ENCODE measurements at regions not wholly inside any gene's neighbourhood (a gene's known extent, or its start where the extent isn't known, plus 50 kb on each side); places are given as distances from the start of the nearest gene placed in this dataset.

DNA sequence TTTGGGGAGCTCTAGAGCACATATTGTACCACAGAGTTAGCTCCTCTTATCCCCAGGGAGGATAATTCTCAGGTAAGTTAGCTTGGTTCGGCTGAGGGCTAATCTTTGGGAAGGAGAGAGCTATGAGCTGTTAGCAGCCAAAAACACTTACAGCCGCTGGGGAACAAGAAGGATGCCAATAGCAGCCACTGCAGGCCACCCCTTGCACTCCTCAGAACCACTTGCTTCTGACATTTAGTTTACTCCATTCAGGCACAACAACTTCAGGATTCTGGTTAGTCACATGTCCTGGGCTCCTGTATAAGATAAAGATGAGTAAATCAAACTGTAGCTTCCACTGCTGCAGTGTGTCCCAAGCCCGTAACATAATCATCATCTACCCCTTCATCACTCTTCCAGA, 212.6 kb upstream of the ADGRL2 start:
- intact Hi-C loops (cut with micrococcal nuclease): no loop called here
- ATAC-seq (peak; percentile 37), DNase-seq (no peak)

DNA sequence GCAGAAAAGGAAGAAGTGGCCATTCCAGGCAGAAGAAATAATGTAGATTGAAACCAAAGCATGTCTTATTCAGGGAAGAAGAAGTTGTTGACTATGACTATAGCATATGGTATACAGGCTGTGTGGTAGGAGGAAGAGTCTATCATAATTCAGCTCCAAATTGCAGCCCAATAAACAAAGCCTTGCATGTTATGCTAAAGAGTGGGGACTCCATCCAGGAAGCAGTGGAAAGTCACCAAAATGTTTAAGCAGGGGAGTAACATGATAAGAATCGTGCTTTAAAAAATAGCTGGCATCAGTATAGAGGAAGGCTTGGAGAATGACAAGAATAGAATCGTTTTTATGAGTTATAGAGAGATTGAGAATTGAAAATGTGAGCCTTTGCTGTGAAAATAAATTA, 213.3 kb upstream of the ADGRL2 start:
- intact Hi-C loops (cut with micrococcal nuclease): no loop called here
- ATAC-seq: no peak
- no peak for DNase-seq

DNA sequence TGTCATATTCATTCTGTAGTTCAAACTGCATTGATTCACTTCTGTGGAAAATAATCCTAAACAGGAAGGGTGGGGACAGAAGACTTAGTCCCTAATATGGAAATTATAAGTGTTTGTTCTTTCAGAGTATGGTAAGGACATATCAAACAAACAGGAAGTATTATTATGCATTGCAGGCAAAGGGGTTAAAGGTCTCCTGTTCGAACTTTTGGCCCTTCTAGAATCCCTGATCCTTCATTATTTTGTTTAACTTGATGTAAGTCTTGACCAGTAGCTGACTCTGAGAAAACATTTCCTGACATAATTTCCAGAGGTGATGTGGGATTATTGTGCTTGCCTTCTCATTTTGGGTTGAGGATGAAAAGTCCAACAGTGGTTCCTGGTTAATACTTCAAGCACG, 215.4 kb upstream of the ADGRL2 start:
- DNase-seq: no peak
- no peak for ATAC-seq
- intact Hi-C loops (cut with micrococcal nuclease): no loop called here

DNA sequence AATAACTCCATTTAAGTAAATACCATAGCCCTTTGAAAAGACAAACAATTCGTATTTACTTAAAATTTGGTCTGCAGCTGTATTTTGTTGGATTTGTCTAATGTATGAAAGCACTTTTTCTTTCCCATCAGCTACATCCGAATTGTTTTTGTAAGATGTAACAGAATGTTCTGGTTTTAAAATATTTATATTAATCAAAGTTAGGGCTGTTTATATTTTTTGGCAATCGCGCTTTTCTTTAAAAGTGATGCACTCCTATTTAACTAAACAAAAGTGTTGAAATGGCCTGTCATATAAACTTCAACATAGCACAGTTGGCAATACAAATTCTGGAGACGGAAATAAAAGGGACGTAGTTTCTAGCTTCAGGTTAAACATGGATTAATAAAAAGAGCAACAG, 216.3 kb upstream of the ADGRL2 start:
- ATAC-seq: no peak
- no peak for DNase-seq
- intact Hi-C loops (cut with micrococcal nuclease): no loop called here

DNA sequence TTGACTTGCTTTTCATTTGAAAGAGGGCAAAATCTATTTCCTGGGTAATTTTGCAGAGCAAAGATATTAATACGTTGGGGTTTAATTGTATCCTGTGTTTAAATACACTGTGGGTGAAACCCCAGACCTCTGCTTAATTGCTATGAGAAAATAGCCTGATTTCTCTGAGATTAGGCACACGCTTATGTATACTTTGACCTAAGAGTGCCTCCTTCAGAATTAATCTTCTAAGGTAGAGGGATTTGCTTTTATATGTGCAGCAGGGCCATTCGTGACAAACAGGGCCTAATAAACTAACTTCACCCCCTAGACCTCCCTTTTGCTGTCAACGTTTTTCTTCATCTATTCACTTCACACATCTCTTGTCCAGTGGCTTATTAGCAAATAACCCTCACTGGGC, 216.9 kb upstream of the ADGRL2 start:
- DNase-seq (no peak), ATAC-seq (no peak)
- intact Hi-C loops (cut with micrococcal nuclease): no loop called here

DNA sequence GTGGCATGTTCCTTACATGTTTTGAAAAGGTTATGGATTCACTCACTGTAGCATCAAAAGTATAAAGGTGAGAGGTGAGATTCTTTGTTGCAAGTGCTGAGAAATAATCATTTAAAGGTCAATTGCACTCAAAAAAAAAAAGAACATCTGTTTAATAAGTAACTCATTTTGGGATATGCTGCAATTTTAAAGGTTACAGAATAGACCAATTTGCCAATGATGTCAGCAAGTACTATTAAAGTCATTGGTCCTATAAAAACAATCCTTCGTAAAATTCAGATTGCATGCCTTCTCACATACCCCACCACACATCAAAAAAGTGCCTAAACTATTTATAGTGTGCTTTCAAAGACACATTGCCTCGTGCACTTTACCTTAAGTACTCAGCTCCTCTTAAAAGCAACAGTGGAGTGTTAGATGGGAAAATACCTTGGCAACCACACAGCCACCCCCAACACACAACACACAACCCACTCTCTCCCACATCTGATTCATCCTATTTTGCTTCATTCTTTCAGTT, 218.2 kb upstream of the ADGRL2 start:
- intact Hi-C loops (cut with micrococcal nuclease): no loop called here
- ATAC-seq (no peak), DNase-seq (no peak)

DNA sequence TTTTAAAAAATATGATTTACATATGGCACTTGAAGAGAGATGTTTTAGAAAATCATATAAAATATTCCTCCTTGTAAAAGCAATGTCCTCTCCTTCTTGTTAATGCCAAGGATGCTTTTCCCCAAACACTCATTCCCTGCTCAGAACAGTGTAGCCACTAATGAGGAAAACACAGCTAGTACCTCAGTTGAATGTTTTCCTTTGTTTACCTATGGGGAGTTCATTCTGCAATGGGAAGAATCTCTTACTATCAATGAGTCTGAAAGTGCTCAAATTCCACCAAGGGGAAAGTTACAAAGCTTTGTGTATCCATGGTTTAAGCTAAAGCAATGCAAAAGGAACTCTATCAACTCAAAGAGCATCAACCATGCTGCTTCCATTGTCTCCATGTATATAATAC, 221.9 kb upstream of the ADGRL2 start:
- DNase-seq (no peak), ATAC-seq (no peak)
- intact Hi-C loops (cut with micrococcal nuclease): no loop called here

DNA sequence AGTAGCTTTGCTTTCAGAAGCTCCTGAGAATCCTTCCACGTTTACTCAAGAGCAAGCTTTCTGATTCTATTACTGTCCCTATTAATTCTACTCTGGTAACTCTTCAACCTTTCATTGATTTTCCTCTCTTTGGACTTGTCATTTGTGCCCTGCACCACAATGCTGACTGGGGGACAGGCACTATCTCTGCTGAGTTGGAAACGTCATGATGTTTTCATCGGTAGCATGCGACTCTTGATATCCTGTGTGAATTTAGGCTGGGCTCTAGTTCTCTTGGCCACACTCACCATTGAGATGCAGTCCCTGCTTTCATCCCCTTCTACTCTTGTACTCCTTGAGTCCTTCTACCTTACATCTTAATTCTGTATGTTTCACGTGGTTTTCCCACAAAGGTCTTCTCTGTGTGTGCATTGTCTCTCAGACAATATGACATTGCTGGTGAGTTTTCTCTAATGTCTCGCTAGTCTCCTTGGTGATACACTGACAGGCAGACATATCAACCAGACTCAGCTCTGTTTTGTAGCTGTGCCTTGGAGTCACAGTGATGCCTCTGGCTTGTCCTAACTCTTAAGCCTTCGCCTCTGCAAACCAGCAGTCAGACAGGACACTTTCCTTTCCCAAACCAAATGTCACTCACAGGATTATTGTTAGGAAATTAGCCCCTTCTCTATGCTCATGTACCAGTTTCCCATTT, 223.6 kb upstream of the ADGRL2 start:
- DNase-seq (no peak), ATAC-seq (peak; percentile 60)
- intact Hi-C loops (cut with micrococcal nuclease): no loop called here

DNA sequence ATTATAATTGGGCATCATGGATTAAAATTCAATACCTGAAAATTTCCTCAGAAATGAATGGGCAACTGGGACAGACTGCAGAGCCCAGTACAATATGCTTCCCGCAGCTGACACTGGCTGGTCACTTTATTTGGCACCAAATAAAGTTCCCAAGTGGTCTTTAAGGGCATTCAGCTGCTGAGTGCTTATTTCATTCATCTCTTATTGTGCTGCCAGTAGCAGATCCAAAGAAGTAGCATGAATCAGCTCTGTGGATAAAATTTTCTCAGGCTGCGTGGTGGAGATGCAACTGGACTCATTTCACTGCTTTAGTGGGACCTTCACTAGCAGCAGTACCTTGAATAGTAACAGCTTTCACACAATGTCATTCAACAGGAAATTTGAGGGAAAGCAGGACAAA, 226.3 kb upstream of the ADGRL2 start:
- ATAC-seq: peak; percentile 81
- intact Hi-C loops (cut with micrococcal nuclease): no loop called here
- DNase-seq: no peak

DNA sequence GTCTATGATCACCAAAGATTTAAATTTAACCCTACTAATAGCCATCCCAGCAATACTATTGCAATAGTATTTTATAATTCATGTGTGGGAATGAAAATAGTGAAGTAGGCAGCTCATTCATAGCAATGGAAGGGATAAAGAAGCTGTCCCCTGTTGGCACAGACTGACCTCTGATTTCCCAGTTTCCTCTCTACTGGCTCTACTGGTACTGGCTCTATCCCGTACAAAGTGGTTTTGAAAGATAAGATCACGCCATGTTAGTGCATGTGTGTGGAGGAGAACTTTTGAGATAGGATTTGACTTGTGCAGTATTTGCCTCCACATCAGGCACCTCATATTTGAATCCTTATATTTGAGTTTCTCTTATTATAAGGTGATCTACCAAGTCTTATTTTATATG, 227.3 kb upstream of the ADGRL2 start:
- DNase-seq: no peak
- peak; percentile 43 for ATAC-seq
- intact Hi-C loops (cut with micrococcal nuclease): no loop called here

DNA sequence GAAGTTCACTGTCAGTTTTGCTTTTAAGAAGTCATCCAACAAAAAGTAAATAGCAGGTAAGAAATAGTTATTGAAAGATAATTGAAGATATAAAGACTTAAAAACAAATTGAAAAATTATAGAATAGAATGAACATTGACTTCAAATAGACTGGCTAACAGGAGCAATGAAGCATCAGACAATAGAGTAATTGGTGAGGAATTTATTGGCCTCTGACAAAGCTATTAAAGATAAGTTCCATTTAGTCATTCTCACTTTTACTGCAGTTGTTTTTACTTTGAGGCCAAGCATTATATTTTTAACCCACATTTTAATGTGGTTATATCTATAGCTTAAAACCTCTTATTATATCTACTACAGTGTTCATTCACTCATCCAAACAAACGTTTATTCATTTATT, 228.8 kb upstream of the ADGRL2 start:
- intact Hi-C loops (cut with micrococcal nuclease): no loop called here
- DNase-seq: no peak
- ATAC-seq: no peak

DNA sequence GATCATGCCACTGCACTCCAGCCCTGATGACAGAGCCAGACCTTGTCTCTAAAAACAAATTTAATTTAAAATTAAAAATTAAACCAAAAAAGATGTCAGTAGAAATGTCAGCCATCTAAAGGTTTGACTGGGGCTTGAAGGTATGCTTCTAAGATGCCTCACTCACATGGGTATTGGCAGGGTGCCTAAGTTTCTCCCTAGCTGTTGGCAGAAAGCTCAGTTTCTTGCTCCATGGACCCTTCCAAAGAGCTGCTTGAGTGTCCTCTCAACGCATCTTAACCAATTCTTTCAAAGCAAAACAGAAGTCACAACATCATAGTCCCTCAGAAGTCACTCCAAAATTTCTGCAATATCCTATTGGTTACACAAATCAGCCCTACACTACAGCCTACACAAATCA, 231.0 kb upstream of the ADGRL2 start:
- intact Hi-C loops (cut with micrococcal nuclease): no loop called here
- DNase-seq: no peak
- no peak for ATAC-seq

DNA sequence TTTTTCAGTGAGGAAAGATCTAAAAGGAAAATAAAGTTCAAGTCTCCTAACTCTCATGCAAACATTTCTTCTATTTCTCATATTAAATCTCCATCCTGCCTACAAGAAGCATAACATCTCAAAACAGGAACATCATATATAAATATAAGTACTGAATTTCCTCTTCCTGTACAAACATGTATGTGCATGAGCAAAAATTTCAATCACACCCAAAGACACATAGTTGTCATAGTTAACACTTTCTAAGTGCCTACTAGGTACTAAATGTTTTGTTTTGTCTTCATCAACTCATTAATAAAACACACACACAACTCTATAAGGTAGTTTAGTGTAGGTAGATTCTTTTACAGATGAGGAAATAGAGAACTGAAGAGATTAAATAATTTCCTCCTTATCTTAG, 237.1 kb upstream of the ADGRL2 start:
- ATAC-seq (no peak), DNase-seq (no peak)
- intact Hi-C loops (cut with micrococcal nuclease): no loop called here

DNA sequence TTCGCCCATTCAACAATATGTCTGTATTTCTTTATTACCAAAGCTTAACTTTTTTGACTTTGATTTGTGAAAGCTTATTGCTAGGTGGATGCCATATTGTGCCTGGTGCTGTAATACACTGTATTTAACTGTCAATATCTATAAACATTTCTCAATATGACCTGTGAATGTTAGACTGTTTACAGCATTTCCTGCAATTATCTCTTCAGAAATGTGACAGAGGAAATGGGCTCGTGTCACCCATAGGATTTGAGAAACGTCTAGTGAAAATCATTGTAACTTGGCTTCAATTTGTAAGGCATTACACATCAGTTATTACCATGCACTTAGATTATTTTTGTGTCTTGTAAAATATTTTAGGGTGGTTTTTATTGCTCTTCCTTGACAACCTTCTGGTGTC, 237.8 kb upstream of the ADGRL2 start:
- intact Hi-C loops (cut with micrococcal nuclease): no loop called here
- no peak for ATAC-seq

DNA sequence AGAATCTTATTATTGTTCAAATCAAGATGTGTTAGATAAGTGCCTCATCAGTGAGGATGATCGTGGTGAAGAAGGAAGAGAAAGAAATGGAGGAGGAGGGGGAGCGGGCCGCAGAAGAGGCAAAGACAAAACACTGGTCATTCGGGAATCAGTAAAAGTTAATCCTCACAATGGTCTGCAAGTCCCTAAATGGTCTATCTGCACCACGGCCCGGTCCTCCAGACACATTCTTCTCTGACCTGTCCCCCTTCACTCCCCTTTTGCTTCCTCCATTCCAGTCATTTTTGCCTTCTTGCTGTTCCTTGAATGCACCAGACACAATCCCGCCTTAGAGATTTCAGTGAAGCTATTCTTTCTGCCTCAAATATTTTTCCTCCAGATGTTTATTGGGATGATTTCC, 240.1 kb upstream of the ADGRL2 start:
- intact Hi-C loops (cut with micrococcal nuclease): no loop called here
- DNase-seq: no peak
- no peak for ATAC-seq

More for the DNA sequence above, 237.8 kb upstream of the ADGRL2 start:
- DNase-seq: no peak

DNA sequence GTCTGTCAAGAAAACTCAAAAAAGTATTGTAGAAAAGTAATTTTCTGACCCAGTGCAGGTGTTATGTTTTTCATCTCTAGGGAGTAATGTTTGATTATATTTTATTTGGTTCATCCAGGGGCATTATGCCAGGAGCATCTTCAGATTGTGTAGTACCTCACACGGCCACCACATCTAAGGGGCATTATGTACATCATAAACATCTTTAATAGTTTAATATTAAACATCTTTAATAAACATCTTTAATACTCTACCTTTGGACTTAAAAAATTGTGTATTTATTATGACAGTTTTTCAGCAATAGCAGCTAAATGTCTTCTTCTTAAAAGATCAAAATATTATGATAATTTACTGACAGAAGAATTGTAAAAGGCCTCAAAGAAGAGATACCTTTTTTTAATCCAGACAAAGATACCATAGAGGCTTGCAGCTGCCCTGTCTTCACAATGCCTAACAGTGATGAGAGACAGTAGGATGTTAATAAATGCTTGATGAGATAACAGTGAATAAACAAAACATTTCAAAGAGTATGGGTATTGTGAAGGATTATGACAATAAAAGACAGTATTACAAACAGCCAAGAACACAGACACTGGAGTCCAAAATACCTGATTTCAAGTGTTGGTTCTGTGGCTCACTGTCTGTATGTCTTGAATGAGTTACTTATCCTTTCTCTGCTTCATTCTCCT, 240.9 kb upstream of the ADGRL2 start:
- ATAC-seq: no peak
- intact Hi-C loops (cut with micrococcal nuclease): no loop called here
- DNase-seq: no peak

DNA sequence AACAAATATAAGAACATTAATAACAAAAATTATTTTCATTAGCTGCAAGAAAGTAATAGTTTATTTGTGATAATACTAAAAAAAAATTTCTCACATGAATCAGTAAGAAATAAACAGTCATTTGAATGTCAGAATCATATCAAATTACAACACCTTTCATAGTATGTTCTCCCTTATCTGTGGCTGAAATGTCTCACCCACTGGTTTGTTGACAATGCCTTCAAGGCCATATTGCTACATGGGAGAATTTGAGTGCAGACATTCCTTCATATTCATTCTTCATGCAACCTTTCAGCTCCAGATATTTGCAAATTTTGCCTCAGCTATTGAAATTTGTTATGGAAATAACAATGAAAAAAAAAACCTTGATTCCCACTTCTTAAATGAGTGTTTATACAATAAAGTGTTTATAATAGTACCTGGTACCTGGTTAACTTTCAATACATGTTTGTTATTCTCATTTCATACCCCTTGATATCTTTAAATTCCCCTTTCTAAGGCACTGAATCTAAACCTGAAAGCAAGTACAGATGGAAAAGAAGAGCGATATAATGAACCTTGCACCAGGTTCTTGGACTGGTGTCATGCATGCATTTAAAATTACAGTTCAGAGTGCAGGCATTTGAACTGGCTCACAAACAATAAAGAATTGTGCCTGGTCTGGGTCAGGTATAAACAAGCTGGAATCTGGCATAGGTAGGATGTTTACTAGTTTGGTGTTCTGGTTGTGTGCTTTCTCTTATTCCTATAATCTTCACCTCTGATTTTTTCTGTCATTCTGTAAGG, 242.2 kb upstream of the ADGRL2 start:
- no peak for DNase-seq
- no peak for ATAC-seq
- intact Hi-C loops (cut with micrococcal nuclease): no loop called here

DNA sequence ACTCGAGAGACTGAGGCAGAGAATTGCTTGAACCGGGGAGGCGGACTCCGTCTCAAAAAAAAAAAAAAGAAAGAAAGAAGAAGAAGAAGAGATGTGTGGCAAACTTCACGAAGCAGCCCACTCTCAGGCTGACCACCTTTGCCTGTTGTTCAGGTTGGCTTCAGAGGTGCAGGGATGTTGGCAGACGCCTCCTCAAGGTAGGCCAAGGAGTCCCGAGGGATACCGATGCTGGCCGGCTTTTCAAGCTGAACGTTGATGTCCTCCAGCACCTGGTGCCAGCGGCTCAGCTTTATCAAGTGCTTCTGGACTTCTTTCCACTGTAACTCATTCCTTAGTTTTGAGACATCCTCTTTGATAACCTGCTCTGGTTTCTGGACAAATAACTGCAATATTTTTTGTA, 243.8 kb upstream of the ADGRL2 start:
- intact Hi-C loops (cut with micrococcal nuclease): no loop called here
- ATAC-seq: no peak
- no peak for DNase-seq

DNA sequence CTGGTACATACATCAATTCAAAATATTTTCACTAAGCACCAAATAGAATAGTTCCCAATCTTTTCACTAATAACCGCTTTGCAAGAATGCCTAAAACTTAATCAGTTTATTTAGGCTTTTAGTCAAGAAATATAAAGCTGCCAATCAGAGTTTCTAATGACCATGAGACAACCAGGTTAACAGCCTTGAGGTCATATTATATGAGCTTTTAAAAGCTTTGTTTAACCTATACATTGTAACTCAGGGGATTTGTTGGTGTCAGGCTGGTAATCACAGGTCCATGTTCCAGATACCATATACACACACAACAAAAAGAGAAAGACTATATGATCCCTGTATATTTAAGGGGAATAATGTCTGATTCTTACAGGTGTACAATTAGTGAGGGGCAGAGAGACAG, 246.2 kb upstream of the ADGRL2 start:
- intact Hi-C loops (cut with micrococcal nuclease): no loop called here
- no peak for ATAC-seq
- no peak for DNase-seq

DNA sequence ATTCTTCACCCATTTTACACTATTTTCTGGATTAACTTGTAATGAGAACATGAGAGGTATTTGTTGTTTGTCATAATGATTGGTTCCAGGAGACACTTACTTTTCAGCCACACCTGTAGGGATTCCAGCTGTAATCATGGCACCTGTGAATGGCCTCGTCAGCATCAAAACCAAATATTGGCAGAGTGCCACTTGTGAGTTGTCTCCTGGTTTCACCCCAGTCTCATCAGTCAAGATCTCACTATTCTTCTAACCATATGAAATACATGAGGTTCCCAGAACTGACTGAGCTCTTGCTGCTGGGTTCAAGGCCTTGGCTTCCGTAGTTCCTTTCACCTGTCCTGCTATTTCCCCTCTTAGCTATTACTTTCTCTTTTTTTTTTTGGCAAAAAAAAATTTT, 246.6 kb upstream of the ADGRL2 start:
- DNase-seq (no peak), ATAC-seq (no peak)
- intact Hi-C loops (cut with micrococcal nuclease): no loop called here

All from left ventricle myocardium superior (tissue), 1 donor.